Thymus (tissue), 11 donors: ENCODE measurements at regions not wholly inside any gene's neighbourhood (a gene's known extent, or its start where the extent isn't known, plus 50 kb on each side); places are given as distances from the start of the nearest gene placed in this dataset.

Experiments
- DNase-seq, 9 donors: peaks; one replicate each; pipeline ENCODE4 v3.0.0-alpha.2; 2013; ENCODE audit warnings: low spot score in 9 of 9, low read depth in 6 of 9, missing footprints in 1 of 9
- H3K27ac ChIP-seq, 2 donors: one replicate each; pipeline ENCODE4 v1.5.1; 2013; ENCODE audit warnings: control low read depth in 1 of 2, low read depth in 1 of 2, low read length in 1 of 2, mild to moderate bottlenecking in 1 of 2, moderate library complexity in 1 of 2
- H3K27me3 ChIP-seq, 2 donors: one replicate each; pipeline ENCODE4 v1.5.1; 2013; ENCODE audit warnings: low read length in 1 of 2; ENCODE audit not compliant: control insufficient read depth in 2 of 2, insufficient read depth in 1 of 2
- H3K36me3 ChIP-seq, 2 donors: one replicate each; pipeline ENCODE4 v1.5.1; 2013; ENCODE audit warnings: low read length in 1 of 2, mild to moderate bottlenecking in 1 of 2, moderate library complexity in 1 of 2; ENCODE audit not compliant: control insufficient read depth in 2 of 2, insufficient read depth in 2 of 2
- H3K4me1 ChIP-seq, 2 donors: one replicate each; pipeline ENCODE4 v1.5.1; 2013; ENCODE audit warnings: low read length in 2 of 2; ENCODE audit not compliant: control insufficient read depth in 2 of 2, insufficient read depth in 2 of 2
- H3K4me3 ChIP-seq, 2 donors: one replicate each; pipeline ENCODE4 v1.5.1; 2013; ENCODE audit warnings: low read length in 2 of 2, control low read depth in 1 of 2, mild to moderate bottlenecking in 1 of 2
- H3K9me3 ChIP-seq, 2 donors: one replicate each; pipeline ENCODE4 v1.5.1; 2013; ENCODE audit warnings: low read length in 1 of 2, mild to moderate bottlenecking in 1 of 2; ENCODE audit not compliant: control insufficient read depth in 2 of 2, insufficient read depth in 1 of 2
- WGBS: extraction: QIAGEN DNeasy Blood & Tissue Kit; methylation state at CpG from one replicate; pipeline ENCODE4 v1.1.7; 2013; 5-methylcytosine and 5-hydroxymethylcytosine counted together
- donor health status: healthy.

DNA sequence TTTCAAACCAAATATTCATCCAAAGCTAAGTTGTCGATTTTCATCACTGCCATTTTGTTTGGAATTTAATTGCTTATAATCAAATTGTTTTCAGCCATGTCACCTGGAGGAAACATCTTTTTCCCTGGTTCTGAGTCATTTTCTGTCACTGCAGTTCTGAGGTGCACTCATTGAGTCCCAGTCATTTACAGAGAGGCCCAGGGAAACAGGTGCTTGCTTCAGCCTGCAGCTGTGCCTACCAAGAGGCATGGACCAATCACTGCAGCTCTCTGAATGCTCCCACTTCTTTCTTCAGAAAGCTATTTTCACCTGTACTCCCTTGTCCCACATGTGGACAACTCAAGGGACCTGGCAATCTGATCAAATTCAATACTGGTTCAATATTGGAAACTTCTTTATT is 308.1 kb downstream of the COG6 start:
- Histone ChIP-seq H3K9me3 (no peaks in the 10 kb centered on the region), H3K27me3 (no peaks in the 10 kb centered on the region), H3K4me1 (no peaks in the 10 kb centered on the region), H3K36me3 (no peaks in the 10 kb centered on the region), H3K27ac (no peak overlapping the region), H3K4me3 (no peak overlapping the region)
- no peak for DNase-seq
- WGBS: 96% methylated on average over 1 of the region's 1 CpG

DNA sequence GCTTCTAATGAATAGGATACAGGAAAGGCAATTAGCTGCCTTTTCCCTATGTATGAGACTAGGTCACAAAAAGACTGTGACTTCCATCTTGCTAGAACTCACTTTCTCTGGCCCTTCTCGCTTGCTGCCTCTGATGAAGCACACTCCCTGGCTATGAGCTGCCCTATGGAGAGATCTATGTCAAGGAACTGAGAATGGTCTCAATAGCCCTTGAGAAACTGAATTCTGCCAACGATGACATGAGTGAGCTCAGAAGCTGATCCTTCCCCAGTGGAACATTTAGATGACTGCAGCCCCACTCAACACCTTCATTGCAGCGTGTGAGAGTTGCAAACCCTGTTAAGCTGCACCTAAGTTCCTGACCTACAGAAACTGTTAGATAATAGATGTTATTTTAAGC is 309.8 kb downstream of the COG6 start:
- H3K4me3 ChIP-seq: no peak overlapping the region
- no peaks in the 10 kb centered on the region for H3K36me3 ChIP-seq
- H3K9me3 ChIP-seq: no peaks in the 10 kb centered on the region
- H3K27me3 ChIP-seq: no peaks in the 10 kb centered on the region
- WGBS: 98% methylated on average over 3 of the region's 3 CpGs
- DNase-seq: no peak
- H3K27ac ChIP-seq: no peak overlapping the region
- no peaks in the 10 kb centered on the region for H3K4me1 ChIP-seq

DNA sequence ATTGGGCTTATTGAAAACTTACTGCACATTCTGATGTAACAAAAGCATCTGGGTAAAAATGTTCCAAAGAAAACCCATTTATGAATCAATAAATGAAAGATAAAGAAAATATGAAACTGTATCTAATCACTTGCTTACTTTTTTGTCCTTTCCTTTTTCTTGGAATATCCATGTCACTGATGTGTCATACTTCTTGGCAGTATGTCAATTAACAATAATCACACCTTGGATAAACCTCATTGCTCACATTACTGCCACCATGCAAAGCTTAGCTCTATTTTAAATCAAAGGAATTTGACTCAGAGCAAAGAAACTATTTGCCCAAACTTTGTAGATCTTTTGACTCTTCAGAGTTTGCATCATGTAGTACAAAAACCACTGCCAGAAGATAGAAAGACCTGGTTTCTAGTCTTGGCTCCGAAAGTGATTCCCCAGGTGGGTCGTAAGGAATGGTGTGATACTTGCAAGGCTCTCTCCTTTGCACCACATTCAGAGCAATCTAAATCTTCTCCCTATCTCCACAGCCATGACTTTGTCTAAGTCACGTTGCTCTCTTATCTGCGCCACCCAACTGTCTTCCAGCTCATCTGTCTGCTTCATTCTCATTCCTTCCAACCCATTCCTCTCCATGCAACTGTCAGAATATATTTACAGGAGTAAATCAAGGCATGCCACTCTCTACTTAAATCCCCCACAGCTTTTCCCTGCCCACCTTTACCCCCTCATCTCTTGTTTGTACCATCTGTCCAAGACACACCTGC is 311.9 kb downstream of the COG6 start:
- Histone ChIP-seq H3K4me3 (no peak overlapping the region), H3K4me1 (no peaks in the 10 kb centered on the region), H3K27ac (no peak overlapping the region), H3K36me3 (no peaks in the 10 kb centered on the region), H3K9me3 (no peaks in the 10 kb centered on the region), H3K27me3 (no peaks in the 10 kb centered on the region)
- DNase-seq: no peak
- WGBS: 94% methylated on average over 4 of the region's 4 CpGs

DNA sequence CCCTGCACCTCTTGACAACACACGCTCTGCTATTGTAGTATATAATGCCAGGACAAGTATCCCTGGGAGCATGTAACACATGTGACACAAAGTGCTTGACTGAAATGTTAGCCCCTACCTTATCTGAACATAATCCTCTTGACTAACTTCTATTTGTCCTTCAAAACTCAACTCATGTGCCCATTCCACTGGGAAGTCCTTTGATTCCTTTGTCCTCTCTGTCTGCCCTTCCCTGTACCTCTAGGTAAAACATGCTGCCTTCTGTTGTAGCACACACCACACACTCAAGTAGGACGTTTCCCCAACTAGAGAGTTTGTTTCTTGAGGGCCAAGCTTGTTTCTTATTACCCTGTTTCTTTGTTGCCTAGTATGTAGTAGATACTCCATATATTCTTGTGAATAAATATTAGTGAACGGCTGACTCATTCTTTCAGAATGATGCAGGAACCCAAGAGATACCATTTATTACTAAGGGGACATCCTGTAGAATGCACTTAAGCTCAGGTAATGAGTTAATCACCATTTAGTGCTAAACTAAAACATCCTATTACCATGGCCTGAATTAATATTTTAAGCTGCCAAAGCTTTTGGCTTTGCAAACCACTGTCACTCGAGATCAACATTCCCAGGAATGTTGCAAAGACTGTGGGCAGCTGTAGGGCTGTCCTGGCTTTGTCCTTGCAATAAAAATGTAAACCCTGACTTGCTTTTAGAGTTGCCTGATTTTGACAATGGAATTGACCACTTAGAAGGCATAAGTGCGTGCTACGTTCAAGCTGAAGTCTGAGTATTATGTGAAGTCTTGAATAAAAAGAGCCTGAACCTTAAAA is 313.4 kb downstream of the COG6 start:
- Histone ChIP-seq H3K36me3 (no peaks in the 10 kb centered on the region), H3K27ac (no peak overlapping the region), H3K9me3 (no peaks in the 10 kb centered on the region), H3K4me3 (no peak overlapping the region), H3K27me3 (no peaks in the 10 kb centered on the region), H3K4me1 (no peaks in the 10 kb centered on the region)
- 92% methylated on average over 6 of the region's 6 CpGs for WGBS
- no peak for DNase-seq

DNA sequence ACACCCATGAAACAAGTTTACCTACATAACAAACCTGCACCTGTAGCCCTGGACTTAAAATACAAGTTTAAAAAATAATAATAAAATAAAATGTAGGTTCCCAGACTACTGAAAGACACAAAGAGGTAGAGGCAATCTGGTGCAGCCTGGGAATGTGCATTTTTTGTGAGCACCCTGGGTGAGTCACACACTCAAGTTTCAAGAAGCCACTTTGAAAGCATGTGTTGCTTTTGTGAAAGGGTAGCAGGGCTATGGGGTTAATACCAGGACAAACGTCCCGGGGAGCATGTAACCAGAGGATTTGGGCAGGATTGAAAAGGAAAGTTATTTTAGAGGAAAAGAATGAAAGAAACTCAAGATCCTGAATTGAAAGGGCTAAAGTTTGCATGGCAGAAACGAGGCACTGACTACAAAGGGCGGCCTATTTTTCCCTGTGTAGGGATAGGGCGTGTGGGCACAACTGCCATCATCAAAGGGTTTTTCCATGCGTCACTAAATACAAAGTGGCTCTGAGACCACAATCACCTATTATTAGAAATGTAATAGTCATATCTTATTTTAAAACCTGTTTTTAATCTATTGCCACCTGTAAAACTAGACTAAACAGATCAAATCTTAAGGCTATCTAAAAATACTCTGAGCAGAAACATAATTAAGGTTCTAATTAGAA is 314.9 kb downstream of the COG6 start:
- WGBS: 95% methylated on average over 6 of the region's 6 CpGs
- Histone ChIP-seq H3K4me3 (no peak overlapping the region), H3K27ac (no peak overlapping the region), H3K9me3 (no peaks in the 10 kb centered on the region), H3K36me3 (no peaks in the 10 kb centered on the region), H3K27me3 (no peaks in the 10 kb centered on the region), H3K4me1 (no peaks in the 10 kb centered on the region)
- no peak for DNase-seq

DNA sequence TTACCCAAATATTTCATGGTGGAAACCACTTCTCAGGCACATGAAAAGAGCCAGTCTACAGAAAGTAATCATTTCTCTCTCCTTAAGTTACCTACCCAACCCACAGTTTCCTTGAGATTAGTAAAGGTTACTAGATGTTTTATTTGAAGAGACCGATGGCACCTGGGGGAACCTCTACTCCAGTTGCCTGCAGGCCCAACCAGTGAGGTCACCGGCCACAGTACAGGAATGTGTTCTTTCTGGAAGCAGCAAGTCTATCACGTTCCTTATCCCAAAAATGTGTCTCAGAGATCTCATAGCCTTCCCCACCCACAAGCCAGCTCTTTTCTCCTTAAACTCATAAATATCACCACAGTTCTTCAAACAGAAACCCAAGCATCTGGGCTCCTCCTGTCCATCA is 316.1 kb downstream of the COG6 start:
- 98% methylated on average over 3 of the region's 3 CpGs for WGBS
- Histone ChIP-seq H3K9me3 (no peaks in the 10 kb centered on the region), H3K27ac (no peak overlapping the region), H3K36me3 (no peaks in the 10 kb centered on the region), H3K4me1 (no peaks in the 10 kb centered on the region), H3K4me3 (no peak overlapping the region), H3K27me3 (no peaks in the 10 kb centered on the region)
- no peak for DNase-seq

DNA sequence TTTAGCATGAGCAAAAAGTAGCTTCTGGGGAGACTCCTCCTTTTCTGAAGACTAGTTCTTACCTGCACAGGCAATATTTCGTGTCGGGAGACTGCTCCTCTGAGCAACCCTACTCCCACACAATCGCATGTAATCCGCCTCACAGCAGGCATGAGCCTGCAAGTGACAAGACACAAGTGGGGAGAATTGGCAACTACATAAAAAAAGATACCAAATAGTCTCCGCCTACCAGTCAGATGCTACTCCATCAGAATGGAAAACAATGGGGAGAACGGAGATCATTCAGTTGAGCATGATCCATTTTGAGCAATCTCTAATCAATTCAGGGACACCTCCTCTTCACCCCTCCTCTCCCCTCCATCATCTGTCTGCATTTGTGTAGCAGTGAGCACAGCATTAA is 321.0 kb downstream of the COG6 start:
- H3K36me3 ChIP-seq: no peaks in the 10 kb centered on the region
- H3K27ac ChIP-seq: no peak overlapping the region
- no peak for DNase-seq
- 93% methylated on average over 6 of the region's 6 CpGs for WGBS
- no peak overlapping the region for H3K4me3 ChIP-seq
- H3K9me3 ChIP-seq: no peaks in the 10 kb centered on the region
- H3K27me3 ChIP-seq: no peaks in the 10 kb centered on the region
- H3K4me1 ChIP-seq: no peaks in the 10 kb centered on the region

DNA sequence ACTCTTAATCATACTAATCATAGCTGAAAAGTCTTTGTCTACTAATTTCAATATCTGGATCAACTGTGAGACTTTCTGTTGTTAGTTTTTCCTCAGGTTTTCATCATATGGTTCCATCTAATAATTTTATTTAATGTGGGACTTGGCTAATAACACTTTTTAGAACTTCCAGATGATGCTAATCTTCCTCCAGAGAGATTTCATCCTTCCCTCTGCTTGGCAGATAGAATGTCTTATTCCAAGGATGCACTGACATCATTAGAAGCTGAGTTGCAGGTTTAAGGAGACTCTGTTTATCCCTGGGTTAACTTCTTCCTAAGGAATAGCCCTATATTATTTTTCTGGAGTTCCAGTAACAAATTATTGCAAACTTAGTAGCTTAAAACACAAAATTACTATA is 325.6 kb downstream of the COG6 start:
- H3K27me3 ChIP-seq: no peaks in the 10 kb centered on the region
- no peaks in the 10 kb centered on the region for H3K9me3 ChIP-seq
- no peaks in the 10 kb centered on the region for H3K36me3 ChIP-seq
- no peak overlapping the region for H3K27ac ChIP-seq
- DNase-seq: no peak
- no peaks in the 10 kb centered on the region for H3K4me1 ChIP-seq
- no peak overlapping the region for H3K4me3 ChIP-seq

DNA sequence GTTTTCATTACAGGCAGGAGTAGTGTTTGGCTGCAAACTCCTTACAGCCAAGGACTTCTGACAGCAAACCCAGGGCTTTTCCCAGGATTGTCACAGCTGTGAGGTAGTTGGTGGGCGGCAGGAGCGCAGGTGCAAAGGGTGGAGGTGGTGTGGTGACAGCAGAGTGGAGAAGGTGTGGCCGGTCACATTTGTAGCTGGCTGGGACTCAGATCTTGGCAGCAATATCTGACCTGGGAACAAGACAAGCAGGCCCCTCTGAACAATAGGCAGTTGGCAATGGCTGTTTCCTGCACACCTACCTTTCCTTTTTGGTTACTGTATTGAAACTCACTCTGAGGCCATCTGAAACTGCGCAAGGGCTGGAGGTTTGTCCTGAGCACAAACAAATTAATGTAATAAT is 327.3 kb downstream of the COG6 start:
- H3K4me3 ChIP-seq: no peak overlapping the region
- no peaks in the 10 kb centered on the region for H3K36me3 ChIP-seq
- H3K27ac ChIP-seq: no peak overlapping the region
- no peaks in the 10 kb centered on the region for H3K9me3 ChIP-seq
- H3K4me1 ChIP-seq: no peaks in the 10 kb centered on the region
- WGBS: 97% methylated on average over 4 of the region's 4 CpGs
- DNase-seq: no peak
- H3K27me3 ChIP-seq: no peaks in the 10 kb centered on the region
